ENCODE measurements at regions not wholly inside any gene's neighbourhood (a gene's known extent, or its start where the extent isn't known, plus 50 kb on each side); places are given as distances from the start of the nearest gene placed in this dataset.
A peak's percentile ranks its signal among the peaks of the same experiment; 100 is the strongest.

DNA sequence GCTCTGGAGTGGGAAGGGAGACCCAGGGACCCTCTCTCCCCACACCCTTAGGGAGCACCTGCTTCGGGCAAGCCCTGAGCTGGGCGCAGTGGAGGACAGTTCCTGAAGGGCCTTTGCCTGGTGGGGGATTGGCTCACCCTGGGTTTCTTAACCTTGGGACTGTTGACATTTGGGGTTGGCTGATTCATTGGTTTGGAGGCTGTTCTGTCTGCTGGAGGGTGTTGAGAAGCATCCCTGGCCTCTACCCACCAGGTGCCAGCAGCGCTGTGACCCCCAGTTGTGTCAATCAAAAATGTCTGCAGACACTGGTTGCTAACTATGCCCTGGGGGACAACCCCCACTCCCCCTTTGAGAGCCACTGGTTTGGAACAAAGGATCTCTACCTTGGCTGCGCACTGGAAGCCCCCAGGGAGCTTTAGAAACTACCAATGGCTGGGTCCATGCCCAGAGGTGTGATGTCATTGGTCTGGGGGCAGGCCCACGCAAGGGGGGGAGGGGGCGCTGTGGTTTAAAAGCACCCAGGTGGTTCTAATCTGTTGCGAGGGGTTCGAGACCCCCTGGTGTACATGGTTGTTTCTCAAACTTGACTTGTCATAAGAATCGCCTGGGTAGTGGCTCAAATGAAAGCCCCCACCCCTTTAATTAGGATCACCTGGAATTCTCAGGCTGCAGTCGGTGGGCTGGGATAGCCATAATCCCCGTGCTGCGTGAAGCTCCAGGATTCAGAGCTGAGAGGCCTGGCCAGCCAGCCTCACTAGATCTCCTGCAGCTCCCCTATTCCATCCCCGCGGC is 151.9 kb upstream of the GSE1 start:
- Histone ChIP-seq H3K27ac (ENCODE audit: low read depth in 2 of 2, low read length in 1 of 2) (peak overlapping the region; percentile 19 to 95; a peak in 3 of 4 replicates), H3K9me3 (no peaks in the 10 kb centered on the region), H3K9ac (no peak overlapping the region), H3K36me3 (replicated peaks in 1 of 2; ENCODE audit: control insufficient read depth in 1 of 2, insufficient read depth in 2 of 2, low read length in 1 of 2) (no peaks in the 10 kb centered on the region), H2AFZ (ENCODE audit: low read depth) (no peak overlapping the region), H3F3A (replicated peaks; ENCODE audit: insufficient read depth) (peaks cover 6% of the 10 kb centered on the region), H3K79me2 (ENCODE audit: insufficient read depth) (no peaks in the 10 kb centered on the region), H3K4me3 (ENCODE audit: low read depth in 2 of 2, low read length in 1 of 2) (peak overlapping the region in 1 of 2 experiments; percentile 58; a peak in 1 of 4 replicates), H3K9me2 (no peaks in the 10 kb centered on the region), H3K4me1 (ENCODE audit: control insufficient read depth in 1 of 2, insufficient read depth in 2 of 2, low read depth in 1 of 2, low read length in 1 of 2) (peaks cover 17 to 96% of the 10 kb centered on the region in 2 experiments), H3K27me3 (ENCODE audit: insufficient read depth) (no peaks in the 10 kb centered on the region), H4K20me1 (ENCODE audit: insufficient read depth) (peaks cover 42% of the 10 kb centered on the region), H3K4me2 (peak overlapping the region; percentile 93)
- ChIA-PET POLR2A (interaction anchor here (0.8 to 1.9 kb wide), 10 partner anchors 8 to 152 kb away, joined by 3 to 9 read pairs (median 4); partner anchors contain the start of gene GSE1), CTCF (interaction anchor here (0.7 to 2.2 kb wide), 17 partner anchors 10 to 186 kb away, joined by 3 to 9 read pairs (median 4); no protein-coding TSS in a partner anchor)
- TF ChIP-seq, protein P1, sequence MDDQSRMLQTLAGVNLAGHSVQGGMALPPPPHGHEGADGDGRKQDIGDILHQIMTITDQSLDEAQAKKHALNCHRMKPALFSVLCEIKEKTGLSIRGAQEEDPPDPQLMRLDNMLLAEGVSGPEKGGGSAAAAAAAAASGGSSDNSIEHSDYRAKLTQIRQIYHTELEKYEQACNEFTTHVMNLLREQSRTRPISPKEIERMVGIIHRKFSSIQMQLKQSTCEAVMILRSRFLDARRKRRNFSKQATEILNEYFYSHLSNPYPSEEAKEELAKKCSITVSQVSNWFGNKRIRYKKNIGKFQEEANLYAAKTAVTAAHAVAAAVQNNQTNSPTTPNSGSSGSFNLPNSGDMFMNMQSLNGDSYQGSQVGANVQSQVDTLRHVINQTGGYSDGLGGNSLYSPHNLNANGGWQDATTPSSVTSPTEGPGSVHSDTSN (IDR thresholded peaks at IDR 0.05), result peak; percentile 39
- no peak for TF ChIP-seq CHD2 (IDR thresholded peaks at IDR 0.05; ENCODE audit: low read length, partially characterized antibody)
- 31% methylated on average over 7 of the region's 14 CpGs for WGBS (ENCODE audit: low lambda C conversion rate)
- peak; percentile 71 for DNase-seq

DNA sequence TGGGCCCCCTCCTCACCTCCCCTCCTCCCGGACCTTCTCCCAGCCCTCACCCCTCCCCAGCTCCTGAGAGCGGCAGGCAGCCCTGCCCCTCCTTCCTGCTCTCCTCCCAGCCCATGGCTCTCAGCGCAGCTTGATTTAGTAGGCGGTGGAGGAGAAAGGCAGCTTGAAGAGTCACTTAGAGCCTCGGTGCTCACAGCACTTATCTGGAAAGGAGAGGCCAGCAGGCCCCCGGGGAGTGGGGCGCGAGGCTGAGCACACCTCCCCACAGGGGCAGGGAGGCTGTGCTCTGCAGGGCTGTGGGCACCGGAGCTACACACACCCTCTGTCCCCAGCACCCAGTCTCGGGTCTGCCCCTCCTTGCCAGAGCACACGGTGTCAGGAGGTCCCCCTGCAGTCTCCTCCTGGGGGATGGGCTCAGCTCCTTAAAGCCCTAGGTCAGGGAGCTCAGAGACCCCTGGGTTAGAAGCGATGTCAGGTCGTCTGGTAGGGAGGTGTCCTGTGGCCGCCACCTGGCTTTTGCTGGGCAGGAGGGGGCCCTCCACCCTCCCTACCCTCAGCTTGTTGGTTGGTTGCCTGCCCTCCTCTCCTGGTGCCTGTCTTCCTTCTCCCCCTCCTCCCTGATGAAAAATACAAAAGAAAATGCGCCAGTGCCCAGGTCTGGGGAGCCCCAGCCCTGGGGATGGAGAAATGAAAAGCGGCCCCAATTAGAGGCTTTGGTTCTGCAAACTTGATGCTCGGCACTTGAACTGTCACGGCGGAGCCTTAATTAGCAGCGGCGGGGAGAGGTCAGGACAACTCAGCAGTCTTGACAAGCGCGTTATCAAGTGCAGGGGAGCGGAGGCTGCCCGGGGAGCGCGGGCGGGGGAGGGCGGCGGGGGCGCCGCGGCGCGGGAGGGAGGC is 151.1 kb upstream of the GSE1 start:
- Histone ChIP-seq H3K9ac (no peak overlapping the region), H3F3A (replicated peaks; ENCODE audit: insufficient read depth) (peaks cover 6% of the 10 kb centered on the region), H3K4me2 (peak overlapping the region; percentile 93), H3K27me3 (ENCODE audit: insufficient read depth) (no peaks in the 10 kb centered on the region), H3K9me2 (no peaks in the 10 kb centered on the region), H2AFZ (ENCODE audit: low read depth) (no peak overlapping the region), H3K79me2 (ENCODE audit: insufficient read depth) (no peaks in the 10 kb centered on the region), H3K4me1 (ENCODE audit: control insufficient read depth in 1 of 2, insufficient read depth in 2 of 2, low read depth in 1 of 2, low read length in 1 of 2) (peaks cover 17 to 94% of the 10 kb centered on the region in 2 experiments), H3K27ac (ENCODE audit: low read depth in 2 of 2, low read length in 1 of 2) (peak overlapping the region; percentile 19 to 95; a peak in 3 of 4 replicates), H3K36me3 (replicated peaks in 1 of 2; ENCODE audit: control insufficient read depth in 1 of 2, insufficient read depth in 2 of 2, low read length in 1 of 2) (no peaks in the 10 kb centered on the region), H3K9me3 (no peaks in the 10 kb centered on the region), H4K20me1 (ENCODE audit: insufficient read depth) (peaks cover 38% of the 10 kb centered on the region), H3K4me3 (ENCODE audit: low read depth in 2 of 2, low read length in 1 of 2) (peak overlapping the region; percentile 36 to 58)
- TF ChIP-seq, protein P1 (IDR thresholded peaks at IDR 0.05), result peak; percentile 3; the same call in 1 of the 2 replicates
- TF ChIP-seq, protein P2, sequence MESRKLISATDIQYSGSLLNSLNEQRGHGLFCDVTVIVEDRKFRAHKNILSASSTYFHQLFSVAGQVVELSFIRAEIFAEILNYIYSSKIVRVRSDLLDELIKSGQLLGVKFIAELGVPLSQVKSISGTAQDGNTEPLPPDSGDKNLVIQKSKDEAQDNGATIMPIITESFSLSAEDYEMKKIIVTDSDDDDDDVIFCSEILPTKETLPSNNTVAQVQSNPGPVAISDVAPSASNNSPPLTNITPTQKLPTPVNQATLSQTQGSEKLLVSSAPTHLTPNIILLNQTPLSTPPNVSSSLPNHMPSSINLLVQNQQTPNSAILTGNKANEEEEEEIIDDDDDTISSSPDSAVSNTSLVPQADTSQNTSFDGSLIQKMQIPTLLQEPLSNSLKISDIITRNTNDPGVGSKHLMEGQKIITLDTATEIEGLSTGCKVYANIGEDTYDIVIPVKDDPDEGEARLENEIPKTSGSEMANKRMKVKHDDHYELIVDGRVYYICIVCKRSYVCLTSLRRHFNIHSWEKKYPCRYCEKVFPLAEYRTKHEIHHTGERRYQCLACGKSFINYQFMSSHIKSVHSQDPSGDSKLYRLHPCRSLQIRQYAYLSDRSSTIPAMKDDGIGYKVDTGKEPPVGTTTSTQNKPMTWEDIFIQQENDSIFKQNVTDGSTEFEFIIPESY (IDR thresholded peaks at IDR 0.05; ENCODE audit: borderline replicate concordance, low read depth), result no peak
- peak; percentile 12; the same call in 1 of the 2 replicates for TF ChIP-seq SMC3 (IDR thresholded peaks at IDR 0.05; ENCODE audit: low read depth, low read length)
- peak; percentile 86 for DNase-seq
- WGBS (ENCODE audit: low lambda C conversion rate), result 5% methylated on average over 17 of the region's 35 CpGs
- ChIA-PET POLR2A (interaction anchor here (0.8 to 1.9 kb wide), 10 partner anchors 8 to 151 kb away, joined by 3 to 9 read pairs (median 4); partner anchors contain the start of gene GSE1), CTCF (interaction anchor here (1.0 to 2.2 kb wide), 16 partner anchors 9 to 153 kb away, joined by 3 to 9 read pairs (median 4); no protein-coding TSS in a partner anchor)
